ENCODE measurements at regions not wholly inside any gene's neighbourhood (a gene's known extent, or its start where the extent isn't known, plus 50 kb on each side); places are given as distances from the start of the nearest gene placed in this dataset.
"Not testable (repeated sequence)": the region's sequence is repeated elsewhere in the genome, so short reads cannot be mapped to it uniquely, and the experiment has no call there.

DNA sequence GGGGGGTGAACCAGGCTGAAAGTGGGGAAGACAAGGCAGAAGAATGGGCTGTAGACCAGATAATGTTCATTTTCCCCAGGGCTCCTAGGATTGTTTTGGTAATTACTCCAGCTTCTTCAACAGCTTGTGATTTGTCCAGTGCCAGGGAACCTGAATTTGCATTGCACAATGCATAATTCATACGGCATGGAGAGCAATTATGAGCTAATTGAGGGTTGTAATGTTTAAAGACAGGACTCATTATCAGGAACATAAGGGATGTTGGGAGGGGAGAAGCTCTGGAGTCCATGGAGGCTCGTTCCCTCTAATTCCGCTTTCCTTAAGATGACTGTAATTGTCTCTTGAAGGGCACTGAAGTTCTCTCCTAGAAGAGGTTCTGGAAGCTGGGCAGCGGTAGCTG is 405.0 kb upstream of the ZMIZ1 start:
- DNase-seq, result no peak
- H3K36me3 ChIP-seq (ENCODE audit: low read depth, missing control alignments), result no peaks in the 10 kb centered on the region
- H3K9me3 ChIP-seq, result no peaks in the 10 kb centered on the region
- intact Hi-C loops (cut with DNase I; ENCODE audit: low total_unique reads), result no loop called here
- no peak overlapping the region for H3K4me3 ChIP-seq
- WGBS, 2 donors, result 92 to 97% methylated on average over 4 of the region's 4 CpGs
- no peaks in the 10 kb centered on the region for H3K27me3 ChIP-seq
- no peaks in the 10 kb centered on the region for H3K4me1 ChIP-seq
- no peak for TF ChIP-seq CTCF (IDR thresholded peaks at IDR 0.05)
- TF ChIP-seq POLR2A (IDR thresholded peaks at IDR 0.05), result no peak
- H3K27ac ChIP-seq, result no peak overlapping the region

GRCh38 chr10:78664929-78665553 is 403.7 kb upstream of the ZMIZ1 start:
- Histone ChIP-seq H3K27ac (no peak overlapping the region), H3K4me3 (no peak overlapping the region), H3K9me3 (no peaks in the 10 kb centered on the region), H3K4me1 (no peaks in the 10 kb centered on the region), H3K27me3 (no peaks in the 10 kb centered on the region), H3K36me3 (ENCODE audit: low read depth, missing control alignments) (no peaks in the 10 kb centered on the region)
- peak; percentile 39 to 67 (median 46) for TF ChIP-seq CTCF (IDR thresholded peaks at IDR 0.05)
- no peak for TF ChIP-seq POLR2A (IDR thresholded peaks at IDR 0.05)
- WGBS, 2 donors, result 56 to 67% methylated on average over 4 of the region's 4 CpGs
- intact Hi-C loops (cut with DNase I; ENCODE audit: low total_unique reads), result no loop called here
- DNase-seq, result peak; percentile 61

DNA sequence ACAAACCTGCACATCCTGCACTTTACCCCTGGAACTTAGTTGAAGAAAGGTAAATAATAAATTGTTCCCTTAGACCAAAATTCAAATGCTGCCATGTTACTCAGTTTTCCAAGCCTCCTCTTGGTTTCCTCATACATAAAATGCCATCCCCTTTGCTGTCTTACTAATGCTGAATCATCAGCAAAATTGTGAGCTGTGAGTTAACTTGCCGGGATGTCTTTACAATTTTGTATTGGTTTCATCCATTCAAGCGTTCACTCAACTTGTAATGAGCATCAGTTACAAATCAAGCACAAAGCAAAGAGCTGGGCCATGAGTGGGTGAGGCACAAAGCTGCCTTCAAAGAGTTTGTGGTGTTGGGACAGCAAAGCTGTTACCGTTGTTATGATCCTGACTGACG is 395.8 kb upstream of the ZMIZ1 start:
- no peak for DNase-seq
- H3K9me3 ChIP-seq, result no peaks in the 10 kb centered on the region
- H3K4me1 ChIP-seq, result no peaks in the 10 kb centered on the region
- no peak overlapping the region for H3K4me3 ChIP-seq
- no peaks in the 10 kb centered on the region for H3K27me3 ChIP-seq
- no peak for TF ChIP-seq CTCF (IDR thresholded peaks at IDR 0.05)
- TF ChIP-seq POLR2A (IDR thresholded peaks at IDR 0.05), result no peak
- 84 to 92% methylated on average over 4 of the region's 4 CpGs for WGBS, 2 donors
- intact Hi-C loops (cut with DNase I; ENCODE audit: low total_unique reads), result no loop called here
- H3K36me3 ChIP-seq (ENCODE audit: low read depth, missing control alignments), result no peaks in the 10 kb centered on the region
- H3K27ac ChIP-seq, result no peak overlapping the region

DNA sequence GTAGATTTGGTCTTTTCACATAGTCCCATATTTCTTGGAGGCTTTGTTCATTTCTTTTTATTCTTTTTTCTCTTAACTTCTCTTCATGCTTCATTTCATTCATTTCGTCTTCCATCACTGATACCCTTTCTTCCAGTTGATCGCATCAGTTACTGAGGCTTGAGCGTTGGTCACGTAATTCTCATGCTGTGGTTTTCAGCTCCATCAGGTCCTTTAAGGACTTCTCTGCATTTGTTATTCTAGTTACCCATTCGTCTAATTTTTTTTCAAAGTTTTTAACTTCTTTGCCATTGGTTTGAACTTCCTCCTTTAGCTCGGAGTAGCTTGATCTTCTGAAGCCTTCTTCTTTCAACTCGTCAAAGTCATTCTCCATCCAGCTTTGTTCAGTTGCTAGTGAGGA is 387.6 kb upstream of the ZMIZ1 start:
- H3K4me3 ChIP-seq; H3K27me3 ChIP-seq; DNase-seq; H3K4me1 ChIP-seq; H3K9me3 ChIP-seq; intact Hi-C loops (cut with DNase I; ENCODE audit: low total_unique reads); H3K36me3 ChIP-seq (ENCODE audit: low read depth, missing control alignments); H3K27ac ChIP-seq: not testable (repeated sequence)
- 96 to 97% methylated on average over 7 of the region's 7 CpGs for WGBS, 2 donors

- H3K27ac ChIP-seq; H3K4me3 ChIP-seq; H3K9me3 ChIP-seq; H3K27me3 ChIP-seq; DNase-seq; H3K36me3 ChIP-seq (ENCODE audit: low read depth, missing control alignments); intact Hi-C loops (cut with DNase I; ENCODE audit: low total_unique reads); H3K4me1 ChIP-seq: not testable (repeated sequence)
- WGBS, 2 donors, result 96 to 97% methylated on average over 9 to 10 of the region's 10 CpGs
Measured at GRCh38 chr10:78681986-78682385, 386.8 kb upstream of the ZMIZ1 start.

DNA sequence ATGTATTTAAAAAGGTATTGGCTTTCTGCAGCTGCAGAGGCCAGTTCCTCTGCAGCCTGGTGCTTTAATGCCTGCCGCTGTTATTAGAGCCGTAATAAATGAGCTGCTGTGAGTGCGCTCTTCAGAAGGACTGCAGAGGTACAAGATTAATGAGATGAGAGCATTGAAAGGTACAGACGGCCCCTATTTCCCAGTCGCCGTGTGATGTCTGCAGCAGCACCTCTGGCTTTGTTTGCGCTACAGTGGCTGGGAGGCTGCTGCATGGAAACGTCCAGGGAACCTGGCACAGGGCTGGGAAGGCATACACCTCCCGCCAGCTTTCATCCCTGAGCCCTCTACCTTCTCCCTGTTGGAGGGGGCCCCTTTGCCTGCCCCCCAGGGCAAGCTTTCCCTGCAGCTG is 383.8 kb upstream of the ZMIZ1 start:
- no peak for DNase-seq
- intact Hi-C loops (cut with DNase I; ENCODE audit: low total_unique reads), result no loop called here
- WGBS, 2 donors, result 87 to 92% methylated on average over 9 of the region's 9 CpGs
- Histone ChIP-seq H3K27me3 (no peaks in the 10 kb centered on the region), H3K9me3 (no peaks in the 10 kb centered on the region), H3K36me3 (ENCODE audit: low read depth, missing control alignments) (no peaks in the 10 kb centered on the region), H3K4me1 (peaks cover 4% of the 10 kb centered on the region), H3K27ac (no peak overlapping the region), H3K4me3 (no peak overlapping the region)
- TF ChIP-seq POLR2A (IDR thresholded peaks at IDR 0.05), result no peak
- TF ChIP-seq CTCF (IDR thresholded peaks at IDR 0.05), result no peak

Data from testis (tissue), 2 donors.